Mammary epithelial cell (primary cell): ENCODE measurements at regions not wholly inside any gene's neighbourhood (a gene's known extent, or its start where the extent isn't known, plus 50 kb on each side); places are given as distances from the start of the nearest gene placed in this dataset.

Source experiments
- CTCF ChIP-seq, 2 donors: IDR thresholded peaks in 1 of 2; conservative IDR thresholded peaks in 1 of 2; 2 replicates each; pipeline ENCODE4 v1.5.1; 2011 to 2012; ENCODE audit warnings: inconsistent platforms in 2 of 2, low read length in 2 of 2, mild to moderate bottlenecking in 2 of 2, control low read depth in 1 of 2, low read depth in 1 of 2; ENCODE audit not compliant: insufficient read depth in 1 of 2; ENCODE audit errors: extremely low read depth in 1 of 2
- EZH2 ChIP-seq: IDR thresholded peaks from 2 replicates; pipeline ENCODE4 v1.6.1; 2012; ENCODE audit warnings: low read length, inconsistent platforms, borderline replicate concordance

- no peak for TF ChIP-seq CTCF (conservative IDR thresholded peaks at IDR 0.05 in 1 of 2, IDR thresholded peaks at IDR 0.05 in 1 of 2; ENCODE audit: extremely low read depth in 1 of 2, insufficient read depth in 1 of 2, low read depth in 1 of 2, low read length in 2 of 2)
- TF ChIP-seq EZH2 = no peak
These were observed 339.8 kb downstream of the CYP26B1 start for GRCh38 chr2:71807581-71808451.
